Keratinocyte (primary cell): ENCODE measurements at regions not wholly inside any gene's neighbourhood (a gene's known extent, or its start where the extent isn't known, plus 50 kb on each side); places are given as distances from the start of the nearest gene placed in this dataset.

Experiments used
- DNase-seq: peaks from one replicate; pipeline ENCODE4 v3.0.0-alpha.2; 2011; ENCODE audit warnings: low read depth, missing footprints, low spot score
- FAIRE-seq: peaks from 2 replicates; lab custom pipeline; 2011; peaks lifted over from hg19 to GRCh38; lab: Jason Lieb, UNC
- H2AFZ ChIP-seq: 2 replicates; pipeline ENCODE4 v1.6.0; 2012; ENCODE audit warnings: low read length, control low read depth, inconsistent platforms; ENCODE audit not compliant: control insufficient read depth
- H3K27ac ChIP-seq: 2 replicates; pipeline ENCODE4 v1.5.1; 2011; ENCODE audit warnings: low read length; ENCODE audit not compliant: control insufficient read depth, insufficient read depth
- H3K27me3 ChIP-seq: 3 replicates; pipeline ENCODE4 v1.6.0; 2011; ENCODE audit warnings: low read length; ENCODE audit not compliant: control insufficient read depth, insufficient read depth; ENCODE audit errors: extremely low read depth
- H3K36me3 ChIP-seq, 2 experiments: 2 replicates in 1 of 2; 3 replicates in 1 of 2; pipeline ENCODE4 v1.5.1; 2011; ENCODE audit warnings: low read length in 2 of 2, mild to moderate bottlenecking in 1 of 2; ENCODE audit not compliant: control insufficient read depth in 2 of 2, insufficient read depth in 2 of 2; ENCODE audit errors: extremely low read depth in 1 of 2
- H3K4me1 ChIP-seq: 3 replicates; pipeline ENCODE4 v1.5.1; 2011; ENCODE audit warnings: low read length; ENCODE audit not compliant: control insufficient read depth, insufficient read depth; ENCODE audit errors: extremely low read depth
- H3K4me2 ChIP-seq: 3 replicates; pipeline ENCODE4 v1.6.0; 2011; ENCODE audit warnings: low read depth, low read length; ENCODE audit not compliant: control insufficient read depth, insufficient read depth; ENCODE audit errors: extremely low read depth
- H3K4me3 ChIP-seq, 3 experiments: fragments of 200-600 bp in 1 of 3; sonication (generic) in 1 of 3; 2 replicates in 2 of 3; 3 replicates in 1 of 3; pipeline ENCODE4 v1.5.1; 2011 to 2016; ENCODE audit warnings: low read length in 3 of 3, mild to moderate bottlenecking in 3 of 3, control low read depth in 2 of 3, inconsistent platforms in 1 of 3, low read depth in 1 of 3, mixed read lengths in 1 of 3, mixed run types in 1 of 3, moderate library complexity in 1 of 3; ENCODE audit not compliant: control insufficient read depth in 2 of 3, insufficient read depth in 2 of 3; ENCODE audit errors: extremely low read depth in 1 of 3
- H3K79me2 ChIP-seq: 2 replicates; pipeline ENCODE4 v1.6.0; 2012; ENCODE audit warnings: low read length; ENCODE audit not compliant: control insufficient read depth, insufficient read depth
- H3K9ac ChIP-seq: 3 replicates; pipeline ENCODE4 v1.6.0; 2011; ENCODE audit warnings: low read length; ENCODE audit not compliant: control insufficient read depth, insufficient read depth; ENCODE audit errors: extremely low read depth
- H3K9me1 ChIP-seq: 3 replicates; pipeline ENCODE4 v1.6.0; 2011; ENCODE audit warnings: low read length; ENCODE audit not compliant: control insufficient read depth, insufficient read depth; ENCODE audit errors: extremely low read depth
- H3K9me3 ChIP-seq: 2 replicates; pipeline ENCODE4 v1.5.1; 2012; ENCODE audit warnings: low read depth, low read length; ENCODE audit not compliant: control insufficient read depth
- H4K20me1 ChIP-seq: 3 replicates; pipeline ENCODE4 v1.6.0; 2011; ENCODE audit warnings: low read length; ENCODE audit not compliant: control insufficient read depth, insufficient read depth; ENCODE audit errors: extremely low read depth
- EZH2 ChIP-seq: IDR thresholded peaks from one replicate; pipeline ENCODE4 v1.6.1; 2012; ENCODE audit warnings: inconsistent platforms, mild to moderate bottlenecking, low read length, moderate library complexity
- dilution Hi-C: fragments of 300-500 bp; cut with MboI; formaldehyde crosslinking; loops from one replicate; pipeline ENCODE4 v1.7.0; 2020; ENCODE audit warnings: low sequenced_read_pairs; ENCODE audit not compliant: extremely low pct_ligation_motif_present
- TF ChIP-seq, protein P1 (sequence below), 3 experiments: IDR thresholded peaks in 1 of 3; conservative IDR thresholded peaks in 1 of 3; optimal IDR thresholded peaks in 1 of 3; 2 replicates in 2 of 3; 3 replicates in 1 of 3; pipeline versions ENCODE3 to v1.5.1; 2011; ENCODE audit warnings: low read length in 3 of 3, mild to moderate bottlenecking in 3 of 3, moderate library complexity in 2 of 3, control low read depth in 1 of 3, inconsistent platforms in 1 of 3; ENCODE audit not compliant: insufficient read depth in 2 of 3; ENCODE audit errors: extremely low read depth in 1 of 3

DNA sequence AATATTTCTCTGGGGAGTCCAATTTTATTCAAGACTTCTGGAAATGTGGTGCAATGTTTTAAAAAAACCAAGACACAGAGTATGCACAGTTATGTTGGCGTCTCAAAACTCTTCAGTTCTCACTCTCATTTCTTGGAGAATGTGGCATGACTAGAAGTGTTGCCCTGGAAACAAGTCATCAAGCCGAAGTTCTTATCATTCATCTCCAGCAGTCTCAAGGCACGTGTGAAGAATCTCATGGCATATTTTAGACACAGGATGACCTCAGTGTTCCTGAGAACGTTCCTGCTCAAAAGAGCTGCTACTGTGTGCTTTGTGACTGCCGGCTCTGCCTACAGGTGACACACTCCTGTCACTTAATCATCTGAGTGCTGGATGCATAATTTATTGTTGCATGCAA, 147.4 kb upstream of the IRX4 start:
- Histone ChIP-seq H3K9ac (no peak overlapping the region), H3K36me3 (no peaks in the 10 kb centered on the region), H3K4me3 (no peak overlapping the region), H3K4me2 (no peak overlapping the region), H3K27me3 (peaks cover 4% of the 10 kb centered on the region), H3K79me2 (no peaks in the 10 kb centered on the region), H3K9me1 (no peaks in the 10 kb centered on the region), H3K4me1 (no peaks in the 10 kb centered on the region), H2AFZ (no peak overlapping the region), H3K27ac (no peak overlapping the region), H3K9me3 (no peaks in the 10 kb centered on the region), H4K20me1 (no peaks in the 10 kb centered on the region)
- no peak for TF ChIP-seq EZH2
- TF ChIP-seq, protein P1, sequence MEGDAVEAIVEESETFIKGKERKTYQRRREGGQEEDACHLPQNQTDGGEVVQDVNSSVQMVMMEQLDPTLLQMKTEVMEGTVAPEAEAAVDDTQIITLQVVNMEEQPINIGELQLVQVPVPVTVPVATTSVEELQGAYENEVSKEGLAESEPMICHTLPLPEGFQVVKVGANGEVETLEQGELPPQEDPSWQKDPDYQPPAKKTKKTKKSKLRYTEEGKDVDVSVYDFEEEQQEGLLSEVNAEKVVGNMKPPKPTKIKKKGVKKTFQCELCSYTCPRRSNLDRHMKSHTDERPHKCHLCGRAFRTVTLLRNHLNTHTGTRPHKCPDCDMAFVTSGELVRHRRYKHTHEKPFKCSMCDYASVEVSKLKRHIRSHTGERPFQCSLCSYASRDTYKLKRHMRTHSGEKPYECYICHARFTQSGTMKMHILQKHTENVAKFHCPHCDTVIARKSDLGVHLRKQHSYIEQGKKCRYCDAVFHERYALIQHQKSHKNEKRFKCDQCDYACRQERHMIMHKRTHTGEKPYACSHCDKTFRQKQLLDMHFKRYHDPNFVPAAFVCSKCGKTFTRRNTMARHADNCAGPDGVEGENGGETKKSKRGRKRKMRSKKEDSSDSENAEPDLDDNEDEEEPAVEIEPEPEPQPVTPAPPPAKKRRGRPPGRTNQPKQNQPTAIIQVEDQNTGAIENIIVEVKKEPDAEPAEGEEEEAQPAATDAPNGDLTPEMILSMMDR (optimal IDR thresholded peaks at IDR 0.05 in 1 of 3, IDR thresholded peaks at IDR 0.05 in 1 of 3, conservative IDR thresholded peaks at IDR 0.05 in 1 of 3; ENCODE audit: extremely low read depth in 1 of 3, insufficient read depth in 2 of 3, low read length in 3 of 3), result no peak
- FAIRE-seq, result peak; percentile 34
- no peak for DNase-seq
- dilution Hi-C loops, result no loop called here

DNA sequence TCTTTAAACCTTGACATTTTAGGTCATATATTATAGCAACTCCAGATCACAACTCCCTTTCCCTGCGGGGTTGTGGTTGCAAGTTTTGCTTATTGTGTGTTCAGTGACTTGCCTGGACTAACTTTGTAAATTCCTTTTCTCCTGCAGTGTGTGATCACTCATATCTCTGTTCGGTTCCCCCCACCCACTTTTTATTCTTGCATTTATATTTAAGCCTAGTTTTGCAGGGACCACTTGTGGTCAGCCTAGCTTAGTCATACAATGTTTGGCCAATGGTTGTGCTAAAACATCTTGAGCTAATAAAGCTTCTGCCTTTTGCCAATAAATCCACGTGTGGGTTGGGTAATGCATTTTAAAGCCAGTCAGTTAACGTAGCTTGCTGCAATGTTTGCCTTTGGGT, 146.5 kb upstream of the IRX4 start:
- Histone ChIP-seq H4K20me1 (no peaks in the 10 kb centered on the region), H3K4me2 (no peak overlapping the region), H3K9me3 (no peaks in the 10 kb centered on the region), H3K36me3 (no peaks in the 10 kb centered on the region), H3K79me2 (no peaks in the 10 kb centered on the region), H3K27me3 (peaks cover 4% of the 10 kb centered on the region), H2AFZ (no peak overlapping the region), H3K27ac (no peak overlapping the region), H3K9me1 (no peaks in the 10 kb centered on the region), H3K4me1 (no peaks in the 10 kb centered on the region), H3K4me3 (no peak overlapping the region), H3K9ac (no peak overlapping the region)
- FAIRE-seq (no peak), DNase-seq (no peak)
- TF ChIP-seq, protein P1 (optimal IDR thresholded peaks at IDR 0.05 in 1 of 3, IDR thresholded peaks at IDR 0.05 in 1 of 3, conservative IDR thresholded peaks at IDR 0.05 in 1 of 3; ENCODE audit: extremely low read depth in 1 of 3, insufficient read depth in 2 of 3, low read length in 3 of 3), result no peak
- TF ChIP-seq EZH2, result no peak
- dilution Hi-C loops, result no loop called here
